OCI-LY7 (cell line): ENCODE measurements at regions not wholly inside any gene's neighbourhood (a gene's known extent, or its start where the extent isn't known, plus 50 kb on each side); places are given as distances from the start of the nearest gene placed in this dataset.

Experiments used
- BruUV-seq: library from RNA; stranded (reverse); fragments of 400-500 nt; replicated peaks from 2 replicates; lab custom pipeline; 2021; lab: Mats Ljungman, UMichigan
- CTCF ChIA-PET: fragments of 300-600 bp; sonication (Branson Sonifier 250); formaldehyde crosslinking; loops from one replicate; lab custom pipeline; 2022; ENCODE audit warnings: antibody characterized with exemption; ENCODE audit not compliant: unreplicated experiment; lab: Charles Lee
- POLR2A ChIA-PET: fragments of 300-600 bp; sonication (Branson Sonifier 250); formaldehyde crosslinking; loops from one replicate; lab custom pipeline; 2022; ENCODE audit warnings: antibody characterized with exemption; lab: Charles Lee
- DNase-seq: peaks from one replicate; pipeline ENCODE4 v3.0.0-alpha.2; 2015; ENCODE audit warnings: low spot score
- H2AFZ ChIP-seq: fragments of 200-600 bp; sonication (generic), shearing (Covaris generic); 2 replicates; pipeline ENCODE4 v1.6.1; 2014; ENCODE audit warnings: mild to moderate bottlenecking, antibody characterized with exemption, low read length, moderate library complexity
- H3K27ac ChIP-seq: fragments of 200-600 bp; sonication (generic); 2 replicates; pipeline ENCODE4 v1.5.1; 2014; ENCODE audit warnings: mixed run types, low read depth, mild to moderate bottlenecking, moderate library complexity, low read length, inconsistent platforms; ENCODE audit not compliant: poor library complexity, severe bottlenecking
- H3K36me3 ChIP-seq: fragments of 200-600 bp; sonication (generic); 2 replicates; pipeline ENCODE4 v1.6.1; 2014; ENCODE audit warnings: mild to moderate bottlenecking, antibody characterized with exemption, low read length, moderate library complexity, mixed read lengths; ENCODE audit not compliant: insufficient read depth
- H3K4me1 ChIP-seq: fragments of 200-600 bp; sonication (generic); 2 replicates; pipeline ENCODE4 v1.5.1; 2014; ENCODE audit warnings: mild to moderate bottlenecking, low read length; ENCODE audit not compliant: insufficient read depth, poor library complexity, severe bottlenecking
- H3K4me2 ChIP-seq: fragments of 200-600 bp; sonication (generic); 2 replicates; pipeline ENCODE4 v1.6.1; 2014; ENCODE audit warnings: mild to moderate bottlenecking, low read length
- H3K4me3 ChIP-seq: fragments of 200-600 bp; sonication (generic); 2 replicates; pipeline ENCODE4 v1.5.1; 2014; ENCODE audit warnings: mild to moderate bottlenecking, low read depth, low read length; ENCODE audit not compliant: poor library complexity, severe bottlenecking
- H3K79me2 ChIP-seq: fragments of 200-600 bp; sonication (generic); 2 replicates; pipeline ENCODE4 v1.6.1; 2016; ENCODE audit warnings: low read depth, mild to moderate bottlenecking, low read length, moderate library complexity, mixed read lengths; ENCODE audit not compliant: insufficient read depth
- H3K9me2 ChIP-seq: fragments of 200-600 bp; sonication (generic); 2 replicates; pipeline ENCODE4 v1.6.1; 2016; ENCODE audit warnings: mild to moderate bottlenecking, low read length, mixed read lengths; ENCODE audit not compliant: insufficient read depth
- H3K9me3 ChIP-seq: fragments of 200-600 bp; sonication (generic); 2 replicates; pipeline ENCODE4 v1.6.1; 2014; ENCODE audit warnings: mild to moderate bottlenecking, mixed run types, low read length, mixed read lengths
- H4K20me1 ChIP-seq: fragments of 200-600 bp; sonication (generic); 2 replicates; pipeline ENCODE4 v1.6.1; 2014; ENCODE audit warnings: mild to moderate bottlenecking, antibody characterized with exemption, low read length, moderate library complexity, mixed read lengths; ENCODE audit not compliant: insufficient read depth
- EZH2phosphoT487 ChIP-seq: fragments of 200-600 bp; sonication (generic); IDR thresholded peaks from 2 replicates; pipeline ENCODE4 v1.6.1; 2018; ENCODE audit warnings: low read depth, borderline replicate concordance, mild to moderate bottlenecking, mixed run types, antibody characterized with exemption, low read length, moderate library complexity, mixed read lengths
- intact Hi-C: fragments of 100-400 bp; cut with micrococcal nuclease; formaldehyde crosslinking; loops from one replicate; pipeline ENCODE4 v1.10.0; 2022; ENCODE audit not compliant: unreplicated experiment
- TF ChIP-seq, protein P1 (sequence below): fragments of 200-600 bp; sonication (generic); conservative IDR thresholded peaks from 2 replicates; pipeline ENCODE4 v1.5.1; 2014; ENCODE audit warnings: mild to moderate bottlenecking, antibody characterized with exemption, low read length, moderate library complexity, mixed read lengths

DNA sequence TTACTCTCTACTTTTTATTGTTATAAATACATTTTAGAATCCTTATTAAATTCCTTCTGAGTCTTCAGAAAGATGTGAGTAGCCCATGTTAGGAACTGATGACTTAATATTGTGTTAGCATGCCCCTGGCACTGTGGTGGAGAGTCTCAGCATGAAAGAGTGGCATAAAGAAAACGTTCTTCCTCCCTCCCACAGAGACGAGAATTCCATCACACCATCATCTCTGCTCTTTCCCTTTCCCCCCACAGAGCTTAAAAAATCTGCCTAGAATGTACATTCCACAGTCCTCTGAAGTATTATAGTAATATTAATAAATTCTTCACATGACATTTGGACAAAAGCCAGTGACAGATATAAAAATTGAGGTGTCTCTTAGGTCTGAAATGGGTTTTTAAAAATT, 117.8 kb upstream of the DKK2 start:
- BruUV-seq = no TSS peak
- no peaks in the 10 kb centered on the region for H3K4me1 ChIP-seq
- H3K27ac ChIP-seq = no peak overlapping the region
- no peak for DNase-seq
- intact Hi-C loops = no loop called here
- H3K79me2 ChIP-seq = no peaks in the 10 kb centered on the region
- H4K20me1 ChIP-seq = no peaks in the 10 kb centered on the region
- CTCF ChIA-PET = no interaction called here
- H3K9me2 ChIP-seq = no peaks in the 10 kb centered on the region
- POLR2A ChIA-PET = no interaction called here
- no peaks in the 10 kb centered on the region for H3K36me3 ChIP-seq
- no peaks in the 10 kb centered on the region for H3K9me3 ChIP-seq
- no peak overlapping the region for H2AFZ ChIP-seq
- no peak overlapping the region for H3K4me3 ChIP-seq
- H3K4me2 ChIP-seq = no peak overlapping the region
- no peak for TF ChIP-seq EZH2phosphoT487

DNA sequence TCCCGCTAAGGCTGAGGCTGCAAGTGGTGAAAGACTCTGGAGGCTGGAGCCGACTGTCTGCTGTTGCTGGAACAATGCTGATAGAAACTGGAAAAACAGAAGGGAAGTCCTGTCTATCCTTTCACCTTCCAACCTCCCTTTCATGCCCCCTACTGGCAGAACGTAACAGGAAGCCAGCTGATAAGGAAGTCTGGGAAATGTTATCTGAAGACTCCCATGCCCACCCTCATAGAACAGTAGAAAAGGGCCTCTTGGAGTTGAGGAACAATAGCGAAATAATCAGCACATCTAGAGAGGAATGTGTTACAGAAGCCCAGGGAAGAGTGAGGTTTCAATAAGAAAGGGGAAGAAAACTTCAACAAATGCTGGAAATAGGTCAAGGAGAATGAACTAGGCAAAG, 117.1 kb upstream of the DKK2 start:
- intact Hi-C loops = no loop called here
- Histone ChIP-seq H3K27ac (no peak overlapping the region), H4K20me1 (no peaks in the 10 kb centered on the region), H3K9me2 (no peaks in the 10 kb centered on the region), H3K36me3 (no peaks in the 10 kb centered on the region), H3K4me1 (no peaks in the 10 kb centered on the region), H2AFZ (no peak overlapping the region), H3K9me3 (no peaks in the 10 kb centered on the region), H3K4me2 (no peak overlapping the region), H3K79me2 (no peaks in the 10 kb centered on the region), H3K4me3 (no peak overlapping the region)
- no peak for DNase-seq
- CTCF ChIA-PET = no interaction called here
- no peak for TF ChIP-seq EZH2phosphoT487
- TF ChIP-seq, protein P1, sequence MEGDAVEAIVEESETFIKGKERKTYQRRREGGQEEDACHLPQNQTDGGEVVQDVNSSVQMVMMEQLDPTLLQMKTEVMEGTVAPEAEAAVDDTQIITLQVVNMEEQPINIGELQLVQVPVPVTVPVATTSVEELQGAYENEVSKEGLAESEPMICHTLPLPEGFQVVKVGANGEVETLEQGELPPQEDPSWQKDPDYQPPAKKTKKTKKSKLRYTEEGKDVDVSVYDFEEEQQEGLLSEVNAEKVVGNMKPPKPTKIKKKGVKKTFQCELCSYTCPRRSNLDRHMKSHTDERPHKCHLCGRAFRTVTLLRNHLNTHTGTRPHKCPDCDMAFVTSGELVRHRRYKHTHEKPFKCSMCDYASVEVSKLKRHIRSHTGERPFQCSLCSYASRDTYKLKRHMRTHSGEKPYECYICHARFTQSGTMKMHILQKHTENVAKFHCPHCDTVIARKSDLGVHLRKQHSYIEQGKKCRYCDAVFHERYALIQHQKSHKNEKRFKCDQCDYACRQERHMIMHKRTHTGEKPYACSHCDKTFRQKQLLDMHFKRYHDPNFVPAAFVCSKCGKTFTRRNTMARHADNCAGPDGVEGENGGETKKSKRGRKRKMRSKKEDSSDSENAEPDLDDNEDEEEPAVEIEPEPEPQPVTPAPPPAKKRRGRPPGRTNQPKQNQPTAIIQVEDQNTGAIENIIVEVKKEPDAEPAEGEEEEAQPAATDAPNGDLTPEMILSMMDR = peak; percentile 56
- no TSS peak for BruUV-seq
- POLR2A ChIA-PET = no interaction called here

DNA sequence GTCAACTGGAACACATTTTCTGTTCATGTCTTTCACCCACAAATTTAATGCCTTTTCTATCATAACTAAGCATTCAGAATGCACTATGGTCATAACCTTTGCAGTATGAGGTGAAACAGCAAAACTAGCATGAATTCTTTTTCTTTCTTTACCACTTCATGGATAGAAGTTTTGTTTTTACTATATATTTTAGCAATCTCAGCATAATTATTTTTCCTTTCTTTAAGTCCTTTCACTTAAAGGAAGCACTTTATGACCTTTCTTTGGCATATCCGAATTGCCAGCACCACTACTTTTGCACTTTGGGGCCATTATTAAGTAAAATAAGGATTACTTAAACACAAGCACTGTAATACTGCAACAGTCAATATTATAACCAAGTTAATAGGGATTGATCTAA, 115.1 kb upstream of the DKK2 start:
- POLR2A ChIA-PET = no interaction called here
- Histone ChIP-seq H3K36me3 (no peaks in the 10 kb centered on the region), H3K27ac (no peak overlapping the region), H3K4me2 (no peak overlapping the region), H3K4me1 (no peaks in the 10 kb centered on the region), H4K20me1 (no peaks in the 10 kb centered on the region), H3K4me3 (no peak overlapping the region), H2AFZ (no peak overlapping the region), H3K79me2 (no peaks in the 10 kb centered on the region), H3K9me3 (no peaks in the 10 kb centered on the region), H3K9me2 (no peaks in the 10 kb centered on the region)
- TF ChIP-seq, protein P1 = no peak
- TF ChIP-seq EZH2phosphoT487 = no peak
- DNase-seq = no peak
- no TSS peak for BruUV-seq
- CTCF ChIA-PET = no interaction called here
- intact Hi-C loops = no loop called here
